ENCODE measurements at regions not wholly inside any gene's neighbourhood (a gene's known extent, or its start where the extent isn't known, plus 50 kb on each side); places are given as distances from the start of the nearest gene placed in this dataset.

DNA sequence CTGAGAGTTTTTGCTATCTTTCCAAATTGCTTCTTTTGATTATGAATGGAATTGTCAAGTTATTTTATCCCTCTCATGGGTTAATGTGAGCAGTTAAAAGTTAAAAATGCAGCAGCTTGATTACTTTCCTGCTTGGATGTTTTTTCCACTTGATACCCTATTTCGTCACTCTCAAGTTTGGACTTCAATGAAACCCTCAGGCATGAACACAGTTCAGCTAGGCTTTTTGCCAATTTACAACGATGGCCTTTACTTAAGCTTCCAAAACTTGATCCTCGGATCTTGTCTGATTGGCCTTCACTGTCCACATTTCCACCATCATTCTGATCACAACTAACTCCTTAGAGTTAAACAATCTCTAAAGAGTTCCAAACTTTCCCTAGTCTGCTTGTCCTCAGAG lies 752.4 kb upstream of the PRMT6 start:
- Mint-ChIP-seq H3K4me3 (ENCODE audit: unreplicated experiment) (no peak overlapping the region), H3K27ac (ENCODE audit: unreplicated experiment) (no peak overlapping the region), H3K36me3 (ENCODE audit: insufficient read depth, unreplicated experiment) (no peaks in the 10 kb centered on the region), H3K27me3 (ENCODE audit: insufficient read depth, unreplicated experiment) (no peaks in the 10 kb centered on the region), H3K9me3 (ENCODE audit: unreplicated experiment) (no peaks in the 10 kb centered on the region), H3K4me1 (ENCODE audit: low read depth, unreplicated experiment) (no peaks in the 10 kb centered on the region)
- no TSS peak for BruUV-seq (replicated peaks)
- ChIA-PET POLR2A (no interaction called here), CTCF (no interaction called here)
- H3K4me3 ChIP-seq (ENCODE audit: low read depth, low read length), result no peak overlapping the region
- no peak for TF ChIP-seq CTCF (IDR thresholded peaks at IDR 0.05; ENCODE audit: insufficient read depth in 1 of 2, low read depth in 1 of 2, low read length in 1 of 2, severe bottlenecking in 1 of 2, unreplicated experiment in 1 of 2)
- no peak for DNase-seq
- H3K4me1 ChIP-seq, result no peaks in the 10 kb centered on the region
- intact Hi-C loops (cut with micrococcal nuclease; ENCODE audit: unreplicated experiment), result no loop called here
- H3K27me3 ChIP-seq (replicated peaks; ENCODE audit: control insufficient read depth, insufficient read depth, low read length), result no peaks in the 10 kb centered on the region
- H3K36me3 ChIP-seq (ENCODE audit: control insufficient read depth, insufficient read depth, low read length), result no peaks in the 10 kb centered on the region
- H3K9me3 ChIP-seq, result no peaks in the 10 kb centered on the region

- Histone ChIP-seq H3K9me3 (no peaks in the 10 kb centered on the region), H3K27me3 (replicated peaks; ENCODE audit: control insufficient read depth, insufficient read depth, low read length) (no peaks in the 10 kb centered on the region), H3K4me3 (ENCODE audit: low read depth, low read length) (no peak overlapping the region), H3K4me1 (no peaks in the 10 kb centered on the region), H3K36me3 (ENCODE audit: control insufficient read depth, insufficient read depth, low read length) (no peaks in the 10 kb centered on the region)
- H3K4me3 Mint-ChIP-seq (ENCODE audit: unreplicated experiment), result no peak overlapping the region
- H3K36me3 Mint-ChIP-seq (ENCODE audit: insufficient read depth, unreplicated experiment), result no peaks in the 10 kb centered on the region
- DNase-seq, result no peak
- H3K27ac Mint-ChIP-seq (ENCODE audit: unreplicated experiment), result no peak overlapping the region
- no peaks in the 10 kb centered on the region for H3K4me1 Mint-ChIP-seq (ENCODE audit: low read depth, unreplicated experiment)
- ChIA-PET POLR2A (no interaction called here), CTCF (no interaction called here)
- no peak for TF ChIP-seq CTCF (IDR thresholded peaks at IDR 0.05; ENCODE audit: insufficient read depth in 1 of 2, low read depth in 1 of 2, low read length in 1 of 2, severe bottlenecking in 1 of 2, unreplicated experiment in 1 of 2)
- no TSS peak for BruUV-seq (replicated peaks)
- H3K27me3 Mint-ChIP-seq (ENCODE audit: insufficient read depth, unreplicated experiment), result no peaks in the 10 kb centered on the region
- intact Hi-C loops (cut with micrococcal nuclease; ENCODE audit: unreplicated experiment), result no loop called here
- H3K9me3 Mint-ChIP-seq (ENCODE audit: unreplicated experiment), result no peaks in the 10 kb centered on the region
Measured at GRCh38 chr1:106319612-106320011, 736.9 kb upstream of the PRMT6 start.

- TF ChIP-seq CTCF (IDR thresholded peaks at IDR 0.05; ENCODE audit: insufficient read depth in 1 of 2, low read depth in 1 of 2, low read length in 1 of 2, severe bottlenecking in 1 of 2, unreplicated experiment in 1 of 2), result no peak
- H3K27me3 Mint-ChIP-seq (ENCODE audit: insufficient read depth, unreplicated experiment), result no peaks in the 10 kb centered on the region
- no peaks in the 10 kb centered on the region for H3K4me1 ChIP-seq
- H3K27ac Mint-ChIP-seq (ENCODE audit: unreplicated experiment), result no peak overlapping the region
- no peaks in the 10 kb centered on the region for H3K9me3 ChIP-seq
- ChIA-PET POLR2A (no interaction called here), CTCF (no interaction called here)
- intact Hi-C loops (cut with micrococcal nuclease; ENCODE audit: unreplicated experiment), result no loop called here
- no peak overlapping the region for H3K4me3 ChIP-seq (ENCODE audit: low read depth, low read length)
- H3K36me3 Mint-ChIP-seq (ENCODE audit: insufficient read depth, unreplicated experiment), result no peaks in the 10 kb centered on the region
- H3K4me1 Mint-ChIP-seq (ENCODE audit: low read depth, unreplicated experiment), result no peaks in the 10 kb centered on the region
- no peak overlapping the region for H3K4me3 Mint-ChIP-seq (ENCODE audit: unreplicated experiment)
- H3K27me3 ChIP-seq (replicated peaks; ENCODE audit: control insufficient read depth, insufficient read depth, low read length), result no peaks in the 10 kb centered on the region
- no peaks in the 10 kb centered on the region for H3K9me3 Mint-ChIP-seq (ENCODE audit: unreplicated experiment)
- BruUV-seq (replicated peaks), result no TSS peak
- no peaks in the 10 kb centered on the region for H3K36me3 ChIP-seq (ENCODE audit: control insufficient read depth, insufficient read depth, low read length)
- DNase-seq, result no peak
Measured at GRCh38 chr1:106325600-106325999, 730.9 kb upstream of the PRMT6 start.
